ENCODE measurements at regions not wholly inside any gene's neighbourhood (a gene's known extent, or its start where the extent isn't known, plus 50 kb on each side); places are given as distances from the start of the nearest gene placed in this dataset.

DNA sequence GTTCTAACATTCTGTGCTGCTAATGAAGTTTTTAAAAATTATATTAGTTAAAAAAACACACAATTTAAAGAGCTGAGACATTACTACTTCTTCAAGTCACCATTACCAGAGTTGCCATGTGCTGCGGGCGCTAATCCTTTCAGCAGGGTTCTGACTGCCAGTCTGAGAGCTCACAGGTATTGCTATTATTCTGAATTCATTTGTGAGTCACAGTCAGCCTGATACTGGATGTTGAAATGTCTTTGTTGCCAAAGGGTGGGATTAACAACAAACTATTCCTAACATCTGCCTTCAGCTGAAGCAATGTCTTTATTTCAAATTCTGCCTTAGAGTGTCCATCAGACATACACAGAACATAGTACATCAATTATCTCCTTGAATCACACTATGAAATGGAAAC lies 197.1 kb upstream of the FGF13 start:
- H3K9ac ChIP-seq (replicated peaks in 1 of 4; ENCODE audit: extremely low read depth in 1 of 4, low read depth in 3 of 4, low read length in 3 of 4) = no peak overlapping the region
- no peaks in the 10 kb centered on the region for H3K27me3 ChIP-seq (replicated peaks in 1 of 4; ENCODE audit: control insufficient read depth in 3 of 4, extremely low read depth in 1 of 4, insufficient read depth in 3 of 4, low read length in 3 of 4)
- H4K5ac ChIP-seq (ENCODE audit: insufficient read length, low read depth, low read length) = no peak overlapping the region
- WGBS, 2 experiments (ENCODE audit: extremely low coverage in 1 of 2, insufficient coverage in 1 of 2, insufficient read length in 1 of 2, insufficient replicate concordance in 2 of 2, low coverage in 1 of 2, low lambda C conversion rate in 2 of 2, missing lambda C conversion rate in 1 of 2) = 100% methylated on average over 2 of the region's 2 CpGs; no CpG with 5 or more reads in 1 of the 2 experiments
- H4K20me1 ChIP-seq (replicated peaks in 1 of 2; ENCODE audit: control insufficient read depth in 1 of 2, insufficient read depth in 2 of 2, low read length in 2 of 2) = no peaks in the 10 kb centered on the region
- H3K56ac ChIP-seq (replicated peaks; ENCODE audit: insufficient read length, low read depth, low read length) = no peak overlapping the region
- H4K91ac ChIP-seq (replicated peaks; ENCODE audit: insufficient read length, low read length) = no peak overlapping the region
- H3K23me2 ChIP-seq (ENCODE audit: low read depth, low read length) = no peaks in the 10 kb centered on the region
- H4K8ac ChIP-seq (ENCODE audit: extremely low read depth, insufficient read depth, low read length) = no peak overlapping the region
- no peaks in the 10 kb centered on the region for H3K36me3 ChIP-seq (ENCODE audit: control insufficient read depth in 2 of 4, insufficient read depth in 4 of 4, low read length in 3 of 4)
- H2AFZ ChIP-seq (ENCODE audit: low read length) = no peak overlapping the region
- no peak overlapping the region for H3K4ac ChIP-seq (replicated peaks; ENCODE audit: insufficient read length, low read depth, low read length)
- H2BK5ac ChIP-seq (ENCODE audit: low read depth, low read length) = no peak overlapping the region
- H3K79me2 ChIP-seq (ENCODE audit: control insufficient read depth in 1 of 2, insufficient read depth in 2 of 2, low read length in 2 of 2) = no peaks in the 10 kb centered on the region
- no peak overlapping the region for H3K18ac ChIP-seq (ENCODE audit: extremely low read depth, low read length)
- no peak overlapping the region for H2AK5ac ChIP-seq (ENCODE audit: low read depth, low read length)
- H2BK12ac ChIP-seq (ENCODE audit: low read depth, low read length) = no peak overlapping the region
- ChIA-PET CTCF (ENCODE audit: partially characterized antibody) (no interaction called here), POLR2A (ENCODE audit: partially characterized antibody) (no interaction called here)
- H3K79me1 ChIP-seq (ENCODE audit: low read depth, low read length) = no peaks in the 10 kb centered on the region
- 0 out of 7 replicates have a peak, but pooled peaks cover 0 to 3% (median 0%) of the 10 kb centered on the region in 4 experiments for H3K4me1 ChIP-seq (replicated peaks in 1 of 4; ENCODE audit: control insufficient read depth in 3 of 4, insufficient read depth in 4 of 4, low read length in 3 of 4)
- H3K4me2 ChIP-seq (ENCODE audit: insufficient read depth in 1 of 2, low read depth in 2 of 2, low read length in 2 of 2) = no peak overlapping the region
- no peak overlapping the region for H3K27ac ChIP-seq (ENCODE audit: low read depth, low read length)
- H3K14ac ChIP-seq (ENCODE audit: insufficient read length) = no peak overlapping the region
- no peak for FAIRE-seq
- H2BK20ac ChIP-seq (ENCODE audit: low read length) = no peak overlapping the region
- H3K23ac ChIP-seq (ENCODE audit: insufficient read length) = no peak overlapping the region
- no peak for DNase-seq (ENCODE audit: low read depth in 1 of 2, low spot score in 2 of 2)
- H2BK15ac ChIP-seq (ENCODE audit: low read length) = no peak overlapping the region
- TF ChIP-seq EGR1 (IDR thresholded peaks at IDR 0.05; ENCODE audit: borderline replicate concordance, low read depth, low read length) (no peak), TCF12 (IDR thresholded peaks at IDR 0.05; ENCODE audit: low read depth, low read length) (no peak), HDAC2 (IDR thresholded peaks at IDR 0.05; ENCODE audit: borderline replicate concordance in 1 of 2, low read depth in 2 of 2, low read length in 2 of 2) (no peak), HDAC6 (IDR thresholded peaks at IDR 0.05; ENCODE audit: low read depth, low read length) (no peak)
- no peaks in the 10 kb centered on the region for H3K9me3 ChIP-seq (ENCODE audit: insufficient read depth in 2 of 2, low read depth in 1 of 2, low read length in 1 of 2)
- H2BK120ac ChIP-seq (replicated peaks; ENCODE audit: low read depth, low read length) = no peak overlapping the region
- no peak overlapping the region for H3K4me3 ChIP-seq (ENCODE audit: extremely low read depth in 1 of 4, insufficient read depth in 2 of 4, low read depth in 3 of 4, low read length in 4 of 4)
